ENCODE measurements at regions not wholly inside any gene's neighbourhood (a gene's known extent, or its start where the extent isn't known, plus 50 kb on each side); places are given as distances from the start of the nearest gene placed in this dataset.

- Histone ChIP-seq H3K4me3 (replicated peaks; ENCODE audit: insufficient read depth, low read length) (no peak overlapping the region), H3K27ac (replicated peaks) (no peak overlapping the region), H3K27me3 (ENCODE audit: insufficient read depth, poor library complexity, severe bottlenecking) (no peaks in the 10 kb centered on the region)
- TF ChIP-seq GABPA (IDR thresholded peaks at IDR 0.05; ENCODE audit: low read depth): no peak
- no peak for TF ChIP-seq SPI1 (IDR thresholded peaks at IDR 0.05; ENCODE audit: borderline replicate concordance, low read depth)
- no peak for TF ChIP-seq REST (IDR thresholded peaks at IDR 0.05; ENCODE audit: insufficient replicate concordance, low read depth)
- no peak for TF ChIP-seq CTCF (IDR thresholded peaks at IDR 0.05; ENCODE audit: insufficient read depth, low read length)
- no peak for TF ChIP-seq POLR2AphosphoS5 (IDR thresholded peaks at IDR 0.05; ENCODE audit: low read depth)
- no peak for DNase-seq (ENCODE audit: low read depth in 1 of 2, low spot score in 1 of 2)
Observed at GRCh38 chr4:66795724-66796123, 749.6 kb downstream of the CENPC start.

GRCh38 chr4:66794390-66795034, 750.8 kb downstream of the CENPC start:
- Histone ChIP-seq H3K27ac (replicated peaks) (no peak overlapping the region), H3K4me3 (replicated peaks; ENCODE audit: insufficient read depth, low read length) (no peak overlapping the region), H3K27me3 (ENCODE audit: insufficient read depth, poor library complexity, severe bottlenecking) (no peaks in the 10 kb centered on the region)
- DNase-seq (ENCODE audit: low read depth in 1 of 2, low spot score in 1 of 2): no peak
- TF ChIP-seq SPI1 (IDR thresholded peaks at IDR 0.05; ENCODE audit: borderline replicate concordance, low read depth) (no peak), CTCF (IDR thresholded peaks at IDR 0.05; ENCODE audit: insufficient read depth, low read length) (no peak), GABPA (IDR thresholded peaks at IDR 0.05; ENCODE audit: low read depth) (no peak), REST (IDR thresholded peaks at IDR 0.05; ENCODE audit: insufficient replicate concordance, low read depth) (no peak), POLR2AphosphoS5 (IDR thresholded peaks at IDR 0.05; ENCODE audit: low read depth) (no peak)

- H3K4me3 ChIP-seq (replicated peaks; ENCODE audit: insufficient read depth, low read length): no peak overlapping the region
- no peaks in the 10 kb centered on the region for H3K27me3 ChIP-seq (ENCODE audit: insufficient read depth, poor library complexity, severe bottlenecking)
- no peak for DNase-seq (ENCODE audit: low read depth in 1 of 2, low spot score in 1 of 2)
- no peak for TF ChIP-seq SPI1 (IDR thresholded peaks at IDR 0.05; ENCODE audit: borderline replicate concordance, low read depth)
- no peak for TF ChIP-seq GABPA (IDR thresholded peaks at IDR 0.05; ENCODE audit: low read depth)
- no peak for TF ChIP-seq REST (IDR thresholded peaks at IDR 0.05; ENCODE audit: insufficient replicate concordance, low read depth)
- no peak for TF ChIP-seq CTCF (IDR thresholded peaks at IDR 0.05; ENCODE audit: insufficient read depth, low read length)
- no peak for TF ChIP-seq POLR2AphosphoS5 (IDR thresholded peaks at IDR 0.05; ENCODE audit: low read depth)
- no peak overlapping the region for H3K27ac ChIP-seq (replicated peaks)
Observed at GRCh38 chr4:66791686-66792085, 753.6 kb downstream of the CENPC start.

All from HL-60 (cell line).